Liver (tissue), 3 donors: ENCODE measurements at regions not wholly inside any gene's neighbourhood (a gene's known extent, or its start where the extent isn't known, plus 50 kb on each side); places are given as distances from the start of the nearest gene placed in this dataset.

Experiments used
- FOXA1 ChIP-seq: IDR thresholded peaks from 2 replicates; pipeline ENCODE4 v1.6.1; 2016; ENCODE audit warnings: antibody characterized with exemption
- FOXA2 ChIP-seq: IDR thresholded peaks from 2 replicates; pipeline ENCODE4 v1.6.1; 2016; ENCODE audit warnings: antibody characterized with exemption
- NR2F2 ChIP-seq: IDR thresholded peaks from 2 replicates; pipeline ENCODE4 v1.6.1; 2016; ENCODE audit warnings: antibody characterized with exemption
- RAD21 ChIP-seq, 2 donors: IDR thresholded peaks; 2 replicates each; pipeline ENCODE4 v1.6.1; 2016; ENCODE audit warnings: antibody characterized with exemption in 2 of 2, mild to moderate bottlenecking in 2 of 2
- TAF1 ChIP-seq: conservative IDR thresholded peaks from 2 replicates; pipeline ENCODE4 v1.6.1; 2016; ENCODE audit warnings: antibody characterized with exemption, mild to moderate bottlenecking
- YY1 ChIP-seq: IDR thresholded peaks from 2 replicates; pipeline ENCODE4 v1.6.1; 2016; ENCODE audit warnings: antibody characterized with exemption, mild to moderate bottlenecking
- TF ChIP-seq, protein P1 (sequence below): IDR thresholded peaks from 2 replicates; pipeline ENCODE4 v1.6.1; 2016; ENCODE audit warnings: antibody characterized with exemption, mild to moderate bottlenecking
- TF ChIP-seq, protein P2 (sequence below): fragments of 150-350 bp; IDR thresholded peaks from 2 replicates; pipeline ENCODE4 v1.5.1; 2017; ENCODE audit warnings: improper control_type of control experiment, low read depth, low read length; ENCODE audit not compliant: missing input control
- donor health status: healthy.
- donor health status: healthy.

DNA sequence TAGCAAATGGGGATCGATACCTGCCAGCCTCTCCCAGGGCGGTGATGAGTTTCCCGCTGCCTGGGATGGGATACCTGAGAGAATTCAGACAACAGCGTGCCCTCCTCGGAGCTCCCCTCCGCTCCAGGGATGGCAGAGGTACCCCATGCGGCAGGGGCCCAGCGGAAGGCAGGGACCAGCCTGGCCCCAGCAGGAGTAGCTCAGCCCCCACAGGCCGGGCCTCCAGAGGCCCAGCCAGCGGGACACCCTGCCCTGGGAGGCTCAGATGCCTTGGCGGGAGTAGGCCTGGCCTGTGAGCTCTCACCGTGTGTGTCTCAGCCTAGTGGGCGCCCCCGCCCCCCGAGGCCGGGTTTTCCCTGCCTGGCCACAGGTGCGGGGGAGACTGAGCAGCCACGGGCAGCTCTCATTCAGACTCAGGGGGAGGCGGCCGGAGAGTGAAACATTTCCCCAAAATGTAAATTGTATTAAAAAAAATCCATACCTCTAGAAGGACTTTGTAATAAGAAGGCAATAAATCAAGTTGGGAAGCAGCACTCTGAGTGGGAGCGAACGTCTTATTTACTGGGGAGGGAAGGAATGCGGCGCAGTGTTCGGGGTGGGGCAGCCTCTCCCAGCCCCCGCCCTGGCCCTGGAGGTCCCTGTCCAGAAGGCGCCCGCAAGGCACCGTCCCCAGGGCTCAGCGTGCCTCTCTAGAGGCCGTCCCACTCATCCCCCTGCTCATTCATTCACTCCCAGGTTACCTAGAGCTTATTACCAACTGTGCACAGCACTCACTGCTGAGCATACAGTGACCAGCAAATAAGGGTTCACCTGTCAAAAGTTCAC, 888.0 kb downstream of the BRD1 start:
- no peak for TF ChIP-seq FOXA2
- TF ChIP-seq, protein P1, sequence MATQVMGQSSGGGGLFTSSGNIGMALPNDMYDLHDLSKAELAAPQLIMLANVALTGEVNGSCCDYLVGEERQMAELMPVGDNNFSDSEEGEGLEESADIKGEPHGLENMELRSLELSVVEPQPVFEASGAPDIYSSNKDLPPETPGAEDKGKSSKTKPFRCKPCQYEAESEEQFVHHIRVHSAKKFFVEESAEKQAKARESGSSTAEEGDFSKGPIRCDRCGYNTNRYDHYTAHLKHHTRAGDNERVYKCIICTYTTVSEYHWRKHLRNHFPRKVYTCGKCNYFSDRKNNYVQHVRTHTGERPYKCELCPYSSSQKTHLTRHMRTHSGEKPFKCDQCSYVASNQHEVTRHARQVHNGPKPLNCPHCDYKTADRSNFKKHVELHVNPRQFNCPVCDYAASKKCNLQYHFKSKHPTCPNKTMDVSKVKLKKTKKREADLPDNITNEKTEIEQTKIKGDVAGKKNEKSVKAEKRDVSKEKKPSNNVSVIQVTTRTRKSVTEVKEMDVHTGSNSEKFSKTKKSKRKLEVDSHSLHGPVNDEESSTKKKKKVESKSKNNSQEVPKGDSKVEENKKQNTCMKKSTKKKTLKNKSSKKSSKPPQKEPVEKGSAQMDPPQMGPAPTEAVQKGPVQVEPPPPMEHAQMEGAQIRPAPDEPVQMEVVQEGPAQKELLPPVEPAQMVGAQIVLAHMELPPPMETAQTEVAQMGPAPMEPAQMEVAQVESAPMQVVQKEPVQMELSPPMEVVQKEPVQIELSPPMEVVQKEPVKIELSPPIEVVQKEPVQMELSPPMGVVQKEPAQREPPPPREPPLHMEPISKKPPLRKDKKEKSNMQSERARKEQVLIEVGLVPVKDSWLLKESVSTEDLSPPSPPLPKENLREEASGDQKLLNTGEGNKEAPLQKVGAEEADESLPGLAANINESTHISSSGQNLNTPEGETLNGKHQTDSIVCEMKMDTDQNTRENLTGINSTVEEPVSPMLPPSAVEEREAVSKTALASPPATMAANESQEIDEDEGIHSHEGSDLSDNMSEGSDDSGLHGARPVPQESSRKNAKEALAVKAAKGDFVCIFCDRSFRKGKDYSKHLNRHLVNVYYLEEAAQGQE = no peak
- TF ChIP-seq, protein P2, sequence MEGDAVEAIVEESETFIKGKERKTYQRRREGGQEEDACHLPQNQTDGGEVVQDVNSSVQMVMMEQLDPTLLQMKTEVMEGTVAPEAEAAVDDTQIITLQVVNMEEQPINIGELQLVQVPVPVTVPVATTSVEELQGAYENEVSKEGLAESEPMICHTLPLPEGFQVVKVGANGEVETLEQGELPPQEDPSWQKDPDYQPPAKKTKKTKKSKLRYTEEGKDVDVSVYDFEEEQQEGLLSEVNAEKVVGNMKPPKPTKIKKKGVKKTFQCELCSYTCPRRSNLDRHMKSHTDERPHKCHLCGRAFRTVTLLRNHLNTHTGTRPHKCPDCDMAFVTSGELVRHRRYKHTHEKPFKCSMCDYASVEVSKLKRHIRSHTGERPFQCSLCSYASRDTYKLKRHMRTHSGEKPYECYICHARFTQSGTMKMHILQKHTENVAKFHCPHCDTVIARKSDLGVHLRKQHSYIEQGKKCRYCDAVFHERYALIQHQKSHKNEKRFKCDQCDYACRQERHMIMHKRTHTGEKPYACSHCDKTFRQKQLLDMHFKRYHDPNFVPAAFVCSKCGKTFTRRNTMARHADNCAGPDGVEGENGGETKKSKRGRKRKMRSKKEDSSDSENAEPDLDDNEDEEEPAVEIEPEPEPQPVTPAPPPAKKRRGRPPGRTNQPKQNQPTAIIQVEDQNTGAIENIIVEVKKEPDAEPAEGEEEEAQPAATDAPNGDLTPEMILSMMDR = no peak
- no peak for TF ChIP-seq TAF1
- TF ChIP-seq RAD21 (IDR thresholded peaks at IDR 0.05) = no peak
- no peak for TF ChIP-seq FOXA1
- TF ChIP-seq YY1 = no peak
- TF ChIP-seq NR2F2 = no peak
